CD14-positive monocyte (primary cell): ENCODE measurements at regions not wholly inside any gene's neighbourhood (a gene's known extent, or its start where the extent isn't known, plus 50 kb on each side); places are given as distances from the start of the nearest gene placed in this dataset.

ENCODE experiments used
- DNase-seq, 3 donors: peaks; one replicate each; pipeline ENCODE4 v3.0.0-alpha.2; 2011 to 2022
- H2AFZ ChIP-seq: 2 replicates; pipeline ENCODE4 v1.6.0; 2012; ENCODE audit warnings: mild to moderate bottlenecking, low read depth, low read length, inconsistent platforms; ENCODE audit not compliant: insufficient read depth, poor library complexity, severe bottlenecking
- H3K27ac ChIP-seq, 2 donors: 1 replicate in 1 of 2; 2 replicates in 1 of 2; pipeline ENCODE4 v1.5.1; 2012 to 2013; ENCODE audit warnings: low read length in 2 of 2, control low read depth in 1 of 2, inconsistent platforms in 1 of 2, low read depth in 1 of 2, mild to moderate bottlenecking in 1 of 2
- H3K27me3 ChIP-seq, 2 donors: one replicate each; pipeline versions ENCODE4 v1.6.0 to v1.6.1; 2011 to 2013; ENCODE audit warnings: low read length in 2 of 2; ENCODE audit not compliant: control insufficient read depth in 2 of 2, insufficient read depth in 2 of 2
- H3K36me3 ChIP-seq, 2 donors: replicated peaks in 1 of 2; 1 replicate in 1 of 2; 2 replicates in 1 of 2; pipeline versions ENCODE4 v1.5.1 to v1.6.1; 2012 to 2013; ENCODE audit warnings: low read length in 2 of 2, control low read depth in 1 of 2, inconsistent platforms in 1 of 2, mild to moderate bottlenecking in 1 of 2; ENCODE audit not compliant: insufficient read depth in 2 of 2, control insufficient read depth in 1 of 2
- H3K4me1 ChIP-seq, 2 donors: 1 replicate in 1 of 2; 2 replicates in 1 of 2; pipeline versions ENCODE4 v1.5.1 to v1.6.1; 2012 to 2013; ENCODE audit warnings: low read length in 2 of 2, control low read depth in 1 of 2, inconsistent platforms in 1 of 2, mild to moderate bottlenecking in 1 of 2, moderate library complexity in 1 of 2; ENCODE audit not compliant: insufficient read depth in 2 of 2, control insufficient read depth in 1 of 2
- H3K4me2 ChIP-seq: replicated peaks from 2 replicates; pipeline ENCODE3; 2012; ENCODE audit warnings: low read length, moderate library complexity, mild to moderate bottlenecking; ENCODE audit not compliant: poor library complexity, severe bottlenecking; ENCODE audit errors: extremely low read depth
- H3K4me3 ChIP-seq, 3 experiments: fragments of 200-600 bp in 1 of 3; sonication (generic) in 1 of 3; replicated peaks in 1 of 3; 1 replicate in 2 of 3; 2 replicates in 1 of 3; pipeline ENCODE4 v1.5.1; 2011 to 2013; ENCODE audit warnings: low read length in 3 of 3, mild to moderate bottlenecking in 3 of 3, control low read depth in 2 of 3, low read depth in 2 of 3, inconsistent platforms in 1 of 3, moderate library complexity in 1 of 3
- H3K79me2 ChIP-seq: 2 replicates; pipeline ENCODE4 v1.6.0; 2012; ENCODE audit warnings: mild to moderate bottlenecking, control low read depth, inconsistent platforms, low read length, moderate library complexity; ENCODE audit not compliant: insufficient read depth
- H3K9ac ChIP-seq: 2 replicates; pipeline ENCODE4 v1.6.0; 2017; ENCODE audit warnings: low read length, mild to moderate bottlenecking; ENCODE audit not compliant: insufficient read depth, poor library complexity, severe bottlenecking
- H3K9me3 ChIP-seq, 2 donors: replicated peaks in 1 of 2; 1 replicate in 1 of 2; 2 replicates in 1 of 2; pipeline versions ENCODE4 v1.5.1 to v1.6.1; 2012 to 2013; ENCODE audit warnings: low read length in 2 of 2, control low read depth in 1 of 2; ENCODE audit not compliant: control insufficient read depth in 1 of 2, insufficient read depth in 1 of 2
- H4K20me1 ChIP-seq: 2 replicates; pipeline ENCODE4 v1.6.0; 2012; ENCODE audit warnings: mild to moderate bottlenecking, low read length, control low read depth, moderate library complexity; ENCODE audit not compliant: insufficient read depth
- H3K27ac Mint-ChIP-seq, 7 donors: one replicate each; pipeline ENCODE4 v1.8.0; 2020; ENCODE audit warnings: mild to moderate bottlenecking in 7 of 7, mixed read lengths in 7 of 7, moderate library complexity in 6 of 7, inconsistent platforms in 2 of 7
- H3K27me3 Mint-ChIP-seq, 3 donors: one replicate each; pipeline ENCODE4 v1.8.0; 2021 to 2022; ENCODE audit warnings: low read depth in 3 of 3, mild to moderate bottlenecking in 3 of 3, mixed read lengths in 3 of 3, moderate library complexity in 3 of 3, inconsistent platforms in 1 of 3
- H3K36me3 Mint-ChIP-seq, 2 donors: one replicate each; pipeline ENCODE4 v1.8.0; 2020; ENCODE audit warnings: mixed read lengths in 2 of 2, inconsistent platforms in 1 of 2, mild to moderate bottlenecking in 1 of 2
- H3K4me1 Mint-ChIP-seq: one replicate; pipeline ENCODE4 v1.8.0; 2020; ENCODE audit warnings: mild to moderate bottlenecking, mixed read lengths
- H3K4me3 Mint-ChIP-seq, 2 donors: one replicate each; pipeline ENCODE4 v1.8.0; 2020; ENCODE audit warnings: mild to moderate bottlenecking in 2 of 2, mixed read lengths in 2 of 2, moderate library complexity in 1 of 2
- H3K9me3 Mint-ChIP-seq, 7 donors: one replicate each; pipeline ENCODE4 v1.8.0; 2020 to 2022; ENCODE audit warnings: mixed read lengths in 7 of 7, mild to moderate bottlenecking in 6 of 7, moderate library complexity in 6 of 7, inconsistent platforms in 2 of 7
- WGBS: methylation state at CpG from one replicate; pipeline ENCODE4 v1.1.5; 2013; ENCODE audit warnings: missing lambda C conversion rate; ENCODE audit not compliant: insufficient coverage; 5-methylcytosine and 5-hydroxymethylcytosine counted together
- intact Hi-C, 2 donors: fragments of 100-400 bp; cut with micrococcal nuclease; formaldehyde crosslinking; loops; one replicate each; pipeline versions ENCODE4 v1.15.0 to v1.15.1; 2023
- TF ChIP-seq, protein P1 (sequence below): fragments of 200-600 bp; IDR thresholded peaks from one replicate; pipeline ENCODE4 v1.8.0; 2022; ENCODE audit warnings: antibody characterized with exemption, mild to moderate bottlenecking

DNA sequence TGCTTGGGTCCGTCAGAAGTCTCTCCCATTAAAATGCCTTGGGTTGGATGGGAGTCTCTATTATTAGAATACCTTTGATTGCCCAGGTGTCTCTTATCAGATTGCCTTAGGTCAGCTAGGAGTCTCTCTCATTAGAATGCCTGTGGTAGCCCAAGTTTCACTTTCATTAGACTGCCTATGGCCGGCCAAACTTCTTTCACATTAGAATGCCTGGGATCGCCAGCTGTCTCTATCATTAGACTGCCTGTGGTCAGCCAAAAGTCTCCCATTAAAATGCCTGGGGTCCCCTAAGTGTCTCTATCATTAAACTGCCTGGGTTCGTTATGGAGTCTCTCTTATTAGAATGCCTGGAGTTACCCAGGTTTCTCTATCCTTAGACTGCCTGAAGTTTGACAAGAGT is 1476.7 kb downstream of the UQCRFS1 start:
- Mint-ChIP-seq H3K9me3 (peaks cover 34 to 76% (median 63%) of the 10 kb centered on the region in 7 donors), H3K4me1 (no peaks in the 10 kb centered on the region), H3K4me3 (no peak overlapping the region), H3K36me3 (peaks cover 0 to 4% of the 10 kb centered on the region in 2 donors), H3K27me3 (peaks cover 0 to 2% (median 0%) of the 10 kb centered on the region in 3 donors), H3K27ac (no peak overlapping the region)
- DNase-seq, result no peak
- H3K27ac ChIP-seq, result no peak overlapping the region
- H3K4me2 ChIP-seq, result no peak overlapping the region
- H3K9me3 ChIP-seq, result peaks cover 54 to 89% of the 10 kb centered on the region in 2 donors
- intact Hi-C loops, result no loop called here
- H3K79me2 ChIP-seq, result no peaks in the 10 kb centered on the region
- no peak overlapping the region for H3K4me3 ChIP-seq
- TF ChIP-seq, protein P1, sequence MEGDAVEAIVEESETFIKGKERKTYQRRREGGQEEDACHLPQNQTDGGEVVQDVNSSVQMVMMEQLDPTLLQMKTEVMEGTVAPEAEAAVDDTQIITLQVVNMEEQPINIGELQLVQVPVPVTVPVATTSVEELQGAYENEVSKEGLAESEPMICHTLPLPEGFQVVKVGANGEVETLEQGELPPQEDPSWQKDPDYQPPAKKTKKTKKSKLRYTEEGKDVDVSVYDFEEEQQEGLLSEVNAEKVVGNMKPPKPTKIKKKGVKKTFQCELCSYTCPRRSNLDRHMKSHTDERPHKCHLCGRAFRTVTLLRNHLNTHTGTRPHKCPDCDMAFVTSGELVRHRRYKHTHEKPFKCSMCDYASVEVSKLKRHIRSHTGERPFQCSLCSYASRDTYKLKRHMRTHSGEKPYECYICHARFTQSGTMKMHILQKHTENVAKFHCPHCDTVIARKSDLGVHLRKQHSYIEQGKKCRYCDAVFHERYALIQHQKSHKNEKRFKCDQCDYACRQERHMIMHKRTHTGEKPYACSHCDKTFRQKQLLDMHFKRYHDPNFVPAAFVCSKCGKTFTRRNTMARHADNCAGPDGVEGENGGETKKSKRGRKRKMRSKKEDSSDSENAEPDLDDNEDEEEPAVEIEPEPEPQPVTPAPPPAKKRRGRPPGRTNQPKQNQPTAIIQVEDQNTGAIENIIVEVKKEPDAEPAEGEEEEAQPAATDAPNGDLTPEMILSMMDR, result no peak
- no peak overlapping the region for H2AFZ ChIP-seq
- no peaks in the 10 kb centered on the region for H3K36me3 ChIP-seq
- H4K20me1 ChIP-seq, result no peaks in the 10 kb centered on the region
- no peaks in the 10 kb centered on the region for H3K27me3 ChIP-seq
- no peak overlapping the region for H3K9ac ChIP-seq
- no peaks in the 10 kb centered on the region for H3K4me1 ChIP-seq
- 89% methylated on average over 3 of the region's 4 CpGs for WGBS

DNA sequence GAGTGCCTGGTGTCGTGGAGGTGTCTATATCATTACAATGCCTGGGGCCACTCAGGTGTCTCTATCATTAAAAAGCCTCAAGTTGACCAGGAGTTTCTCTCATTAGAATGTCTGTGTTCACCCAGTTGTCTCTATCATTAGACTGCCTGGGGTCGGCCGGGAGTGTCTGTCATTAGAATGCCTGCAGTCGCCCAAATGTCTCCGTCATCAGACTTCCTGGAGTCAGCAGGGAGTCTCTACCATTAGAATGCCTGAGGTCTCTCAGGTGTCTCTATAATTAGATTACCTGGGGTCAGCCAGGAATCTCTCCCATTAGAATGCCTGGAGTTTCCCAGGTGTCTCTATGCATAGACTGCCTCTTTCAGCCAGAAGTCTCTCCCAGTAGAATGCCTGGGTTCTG is 1477.6 kb downstream of the UQCRFS1 start:
- Histone ChIP-seq H4K20me1 (no peaks in the 10 kb centered on the region), H3K79me2 (no peaks in the 10 kb centered on the region), H3K4me1 (no peaks in the 10 kb centered on the region), H3K27ac (no peak overlapping the region), H2AFZ (no peak overlapping the region), H3K9me3 (peaks cover 54 to 91% of the 10 kb centered on the region in 2 donors), H3K27me3 (no peaks in the 10 kb centered on the region), H3K4me3 (no peak overlapping the region), H3K4me2 (no peak overlapping the region), H3K36me3 (no peaks in the 10 kb centered on the region), H3K9ac (no peak overlapping the region)
- no peak overlapping the region for H3K4me3 Mint-ChIP-seq
- intact Hi-C loops, result no loop called here
- H3K27me3 Mint-ChIP-seq, result peaks cover 0 to 2% (median 0%) of the 10 kb centered on the region in 3 donors
- H3K27ac Mint-ChIP-seq, result no peak overlapping the region
- H3K36me3 Mint-ChIP-seq, result peaks cover 0 to 4% of the 10 kb centered on the region in 2 donors
- peaks cover 28 to 72% (median 54%) of the 10 kb centered on the region in 7 donors for H3K9me3 Mint-ChIP-seq
- no peaks in the 10 kb centered on the region for H3K4me1 Mint-ChIP-seq
- DNase-seq, result no peak
- 100% methylated on average over 5 of the region's 5 CpGs for WGBS
- TF ChIP-seq, protein P1, result no peak
